Peyer's patch (tissue), 4 donors: ENCODE measurements at regions not wholly inside any gene's neighbourhood (a gene's known extent, or its start where the extent isn't known, plus 50 kb on each side); places are given as distances from the start of the nearest gene placed in this dataset.

Experiments used
- CTCF ChIP-seq, 6 experiments: fragments of 450-650 bp in 4 of 6; fragments of 200-600 bp in 2 of 6; sonication (generic) in 1 of 6; IDR thresholded peaks; one replicate each; pipeline ENCODE4 v1.5.1; 2017 to 2019; ENCODE audit warnings: antibody characterized with exemption in 6 of 6, mild to moderate bottlenecking in 3 of 6, moderate library complexity in 1 of 6
- POLR2A ChIP-seq, 2 donors: fragments of 450-650 bp; IDR thresholded peaks; one replicate each; pipeline ENCODE4 v1.5.1; 2017; ENCODE audit warnings: antibody characterized with exemption in 2 of 2, mild to moderate bottlenecking in 2 of 2, moderate library complexity in 2 of 2

- TF ChIP-seq CTCF (IDR thresholded peaks at IDR 0.05) (no peak), POLR2A (IDR thresholded peaks at IDR 0.05) (no peak)
Measured at GRCh38 chr12:73998894-73999293, 538.7 kb upstream of the ATXN7L3B start.
